ENCODE measurements at regions not wholly inside any gene's neighbourhood (a gene's known extent, or its start where the extent isn't known, plus 50 kb on each side); places are given as distances from the start of the nearest gene placed in this dataset.

GRCh38 chr3:166125179-166125578, 288.0 kb upstream of the BCHE start:
- Histone ChIP-seq H3K4me2 (no peak overlapping the region), H3K9me3 (no peaks in the 10 kb centered on the region), H3K4me1 (no peaks in the 10 kb centered on the region), H3K27ac (no peak overlapping the region), H3K4me3 (no peak overlapping the region)
- no CpG with 5 or more reads among the region's 2 CpGs for WGBS (ENCODE audit: missing lambda C conversion rate)
- CTCF ChIA-PET: no interaction called here
- POLR2A ChIA-PET: no interaction called here
- DNase-seq (ENCODE audit: low read depth in 1 of 2, low spot score in 1 of 2): no peak
- ATAC-seq: no peak
- TF ChIP-seq RARB (CRISPR knock-in tag; IDR thresholded peaks at IDR 0.05) (no peak), KDM1A (IDR thresholded peaks at IDR 0.05; ENCODE audit: low read depth) (no peak), CHD4 (IDR thresholded peaks at IDR 0.05; ENCODE audit: borderline replicate concordance) (no peak), CTCF (IDR thresholded peaks at IDR 0.05) (no peak), POLR2A (IDR thresholded peaks at IDR 0.05; ENCODE audit: low read length) (no peak), NFE2L2 (conservative IDR thresholded peaks at IDR 0.05; ENCODE audit: low read length) (no peak), CHD2 (IDR thresholded peaks at IDR 0.05; ENCODE audit: low read length, partially characterized antibody) (no peak), EHMT2 (IDR thresholded peaks at IDR 0.05; ENCODE audit: low read depth) (no peak), ATOH8 (CRISPR knock-in tag; IDR thresholded peaks at IDR 0.05; ENCODE audit: low read depth) (no peak), JUNB (IDR thresholded peaks at IDR 0.05) (no peak), RNF2 (IDR thresholded peaks at IDR 0.05; ENCODE audit: borderline replicate concordance, low read depth) (no peak), MAX (IDR thresholded peaks at IDR 0.05) (no peak), RCOR1 (IDR thresholded peaks at IDR 0.05; ENCODE audit: low read depth, low read length) (no peak)
- TF ChIP-seq, protein P1, sequence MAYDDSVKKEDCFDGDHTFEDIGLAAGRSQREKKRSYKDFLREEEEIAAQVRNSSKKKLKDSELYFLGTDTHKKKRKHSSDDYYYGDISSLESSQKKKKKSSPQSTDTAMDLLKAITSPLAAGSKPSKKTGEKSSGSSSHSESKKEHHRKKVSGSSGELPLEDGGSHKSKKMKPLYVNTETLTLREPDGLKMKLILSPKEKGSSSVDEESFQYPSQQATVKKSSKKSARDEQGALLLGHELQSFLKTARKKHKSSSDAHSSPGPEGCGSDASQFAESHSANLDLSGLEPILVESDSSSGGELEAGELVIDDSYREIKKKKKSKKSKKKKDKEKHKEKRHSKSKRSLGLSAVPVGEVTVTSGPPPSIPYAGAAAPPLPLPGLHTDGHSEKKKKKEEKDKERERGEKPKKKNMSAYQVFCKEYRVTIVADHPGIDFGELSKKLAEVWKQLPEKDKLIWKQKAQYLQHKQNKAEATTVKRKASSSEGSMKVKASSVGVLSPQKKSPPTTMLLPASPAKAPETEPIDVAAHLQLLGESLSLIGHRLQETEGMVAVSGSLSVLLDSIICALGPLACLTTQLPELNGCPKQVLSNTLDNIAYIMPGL (CRISPR knock-in tag; IDR thresholded peaks at IDR 0.05; ENCODE audit: borderline replicate concordance): no peak
- FAIRE-seq: no peak

DNA sequence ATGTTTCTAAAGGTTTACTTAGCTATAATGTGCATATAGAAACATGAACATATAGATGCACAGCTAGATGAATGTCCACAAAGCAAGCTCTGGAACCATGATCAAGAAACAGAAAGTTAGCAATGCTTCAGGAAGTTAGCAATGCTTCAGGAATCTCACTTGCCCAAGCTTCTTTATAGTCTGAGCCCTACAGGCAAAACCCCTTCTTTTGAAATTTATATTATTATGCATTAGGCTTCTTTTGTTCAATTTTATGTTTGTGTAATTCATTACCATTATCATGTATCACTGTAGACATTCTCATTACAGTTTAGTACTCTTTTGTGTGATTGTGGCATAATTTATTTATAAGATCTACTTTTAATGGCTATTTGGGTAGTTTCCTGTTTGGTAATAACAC, 286.4 kb upstream of the BCHE start:
- Histone ChIP-seq H3K4me1 (no peaks in the 10 kb centered on the region), H3K27ac (no peak overlapping the region), H3K9me3 (no peaks in the 10 kb centered on the region), H3K4me2 (no peak overlapping the region), H3K4me3 (no peak overlapping the region)
- TF ChIP-seq HOXB5 (CRISPR knock-in tag; IDR thresholded peaks at IDR 0.05) (no peak), RCOR1 (IDR thresholded peaks at IDR 0.05; ENCODE audit: low read depth, low read length) (no peak), EHMT2 (IDR thresholded peaks at IDR 0.05; ENCODE audit: low read depth) (no peak), ESRRA (IDR thresholded peaks at IDR 0.05; ENCODE audit: borderline replicate concordance, low read length) (no peak)
- POLR2A ChIA-PET: no interaction called here
- no peak for DNase-seq (ENCODE audit: low read depth in 1 of 2, low spot score in 1 of 2)
- ATAC-seq: no peak
- FAIRE-seq: no peak
- CTCF ChIA-PET: no interaction called here

DNA sequence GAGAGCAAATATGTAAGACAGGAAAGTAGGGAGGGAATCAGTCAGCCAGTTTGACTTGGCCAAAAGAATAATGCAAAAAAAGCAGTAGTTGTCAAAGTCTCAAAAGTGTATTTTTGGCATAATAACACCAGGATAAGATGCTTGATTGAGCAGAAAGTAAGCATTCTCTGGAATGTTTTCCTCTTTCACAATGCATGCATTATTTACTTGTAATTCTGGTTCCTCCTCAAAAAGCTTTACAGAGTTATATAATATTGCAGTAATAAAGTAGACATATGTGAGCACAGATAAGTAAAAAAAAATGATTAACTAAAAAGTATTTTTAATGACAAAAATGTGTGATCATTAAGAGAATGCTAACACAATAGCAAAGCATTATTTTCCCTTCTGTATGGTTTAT, 285.9 kb upstream of the BCHE start:
- H3K4me3 ChIP-seq: no peak overlapping the region
- no peaks in the 10 kb centered on the region for H3K4me1 ChIP-seq
- ChIA-PET CTCF (no interaction called here), POLR2A (no interaction called here)
- no peak for DNase-seq (ENCODE audit: low read depth in 1 of 2, low spot score in 1 of 2)
- H3K4me2 ChIP-seq: no peak overlapping the region
- no peak for TF ChIP-seq EHF (CRISPR knock-in tag; IDR thresholded peaks at IDR 0.05)
- no peak overlapping the region for H3K27ac ChIP-seq
- no peak for FAIRE-seq
- no peak for ATAC-seq
- no peaks in the 10 kb centered on the region for H3K9me3 ChIP-seq

- no peaks in the 10 kb centered on the region for H3K4me1 ChIP-seq
- no peak overlapping the region for H3K27ac ChIP-seq
- ATAC-seq (no peak), FAIRE-seq (no peak), DNase-seq (ENCODE audit: low read depth in 1 of 2, low spot score in 1 of 2) (no peak)
- TF ChIP-seq POLR2AphosphoS2 (conservative IDR thresholded peaks at IDR 0.05; ENCODE audit: low read length): no peak
- peak; percentile 34 for TF ChIP-seq MAFK (IDR thresholded peaks at IDR 0.05; ENCODE audit: partially characterized antibody)
- ChIA-PET CTCF (interaction anchor here (0.6 kb wide), 1 partner anchor 626 kb away, joined by 3 read pairs; no protein-coding TSS in a partner anchor), POLR2A (no interaction called here)
- H3K4me2 ChIP-seq: no peak overlapping the region
- 9% methylated on average over 2 of the region's 2 CpGs for WGBS (ENCODE audit: missing lambda C conversion rate)
- H3K9me3 ChIP-seq: no peaks in the 10 kb centered on the region
- no peak overlapping the region for H3K4me3 ChIP-seq
Observed at GRCh38 chr3:166118049-166118448, 280.8 kb upstream of the BCHE start.
